SU-DHL-6 (cell line): ENCODE measurements at regions not wholly inside any gene's neighbourhood (a gene's known extent, or its start where the extent isn't known, plus 50 kb on each side); places are given as distances from the start of the nearest gene placed in this dataset.

Source experiments
- CTCF ChIP-seq: fragments of 200-600 bp; sonication (generic); IDR thresholded peaks from one replicate; pipeline ENCODE4 v1.5.1; 2017; ENCODE audit warnings: antibody characterized with exemption, mild to moderate bottlenecking, low read length, moderate library complexity; ENCODE audit not compliant: insufficient read depth, poor library complexity, severe bottlenecking
- EZH2phosphoT487 ChIP-seq: fragments of 200-600 bp; sonication (generic), shearing (Covaris generic); conservative IDR thresholded peaks from 2 replicates; pipeline ENCODE4 v1.6.1; 2018; ENCODE audit warnings: mild to moderate bottlenecking, antibody characterized with exemption, low read length, moderate library complexity, mixed read lengths

- TF ChIP-seq CTCF, result no peak
- no peak for TF ChIP-seq EZH2phosphoT487
Observed at GRCh38 chr6:82025271-82025670, 222.3 kb downstream of the IBTK start.
